ENCODE measurements at regions not wholly inside any gene's neighbourhood (a gene's known extent, or its start where the extent isn't known, plus 50 kb on each side); places are given as distances from the start of the nearest gene placed in this dataset.

- no peak for DNase-seq
These were observed 218.2 kb upstream of the ADAMTS9 start for GRCh38 chr3:64905906-64906410.

- no peak for DNase-seq
These were observed 215.2 kb upstream of the ADAMTS9 start for GRCh38 chr3:64903006-64903405.

GRCh38 chr3:64901986-64902516 lies 214.3 kb upstream of the ADAMTS9 start:
- no peak for DNase-seq

GRCh38 chr3:64901522-64901885 lies 213.7 kb upstream of the ADAMTS9 start:
- DNase-seq, result no peak

GRCh38 chr3:64900617-64901521 lies 213.1 kb upstream of the ADAMTS9 start:
- DNase-seq, result no peak

GRCh38 chr3:64900156-64900555 lies 212.4 kb upstream of the ADAMTS9 start:
- no peak for DNase-seq

- no peak for DNase-seq
These were observed 211.1 kb upstream of the ADAMTS9 start for GRCh38 chr3:64898941-64899340.

GRCh38 chr3:64895991-64896895 lies 208.4 kb upstream of the ADAMTS9 start:
- DNase-seq, result no peak

- no peak for DNase-seq
These were observed 207.5 kb upstream of the ADAMTS9 start for GRCh38 chr3:64895106-64895990.

GRCh38 chr3:64894006-64894405 lies 206.2 kb upstream of the ADAMTS9 start:
- DNase-seq, result no peak

- DNase-seq, result no peak
These were observed 205.0 kb upstream of the ADAMTS9 start for GRCh38 chr3:64892671-64893309.

- no peak for DNase-seq
These were observed 203.2 kb upstream of the ADAMTS9 start for GRCh38 chr3:64891021-64891420.

GRCh38 chr3:64890466-64890865 lies 202.7 kb upstream of the ADAMTS9 start:
- DNase-seq, result no peak

GRCh38 chr3:64890006-64890405 lies 202.2 kb upstream of the ADAMTS9 start:
- no peak for DNase-seq

GRCh38 chr3:64888840-64889392 lies 201.1 kb upstream of the ADAMTS9 start:
- no peak for DNase-seq

GRCh38 chr3:64888165-64888564 lies 200.4 kb upstream of the ADAMTS9 start:
- DNase-seq, result no peak

- DNase-seq, result no peak
These were observed 197.3 kb upstream of the ADAMTS9 start for GRCh38 chr3:64885055-64885454.

GRCh38 chr3:64884536-64884935 lies 196.7 kb upstream of the ADAMTS9 start:
- no peak for DNase-seq

- DNase-seq, result no peak
These were observed 193.1 kb upstream of the ADAMTS9 start for GRCh38 chr3:64880916-64881315.

- no peak for DNase-seq
These were observed 190.6 kb upstream of the ADAMTS9 start for GRCh38 chr3:64878362-64878761.

GRCh38 chr3:64873400-64873799 lies 185.6 kb upstream of the ADAMTS9 start:
- DNase-seq, result no peak

Measured in SIG-M5 (cell line).